Stimulated activated CD4-positive, alpha-beta T cell treated with anti-CD3 and anti-CD28 coated beads, Interleukin-1b, Interleukin-23, amount 100 ng/mL, for 1 hour (primary cell): ENCODE measurements at regions not wholly inside any gene's neighbourhood (a gene's known extent, or its start where the extent isn't known, plus 50 kb on each side); places are given as distances from the start of the nearest gene placed in this dataset.
"Not testable (repeated sequence)": the region's sequence is repeated elsewhere in the genome, so short reads cannot be mapped to it uniquely, and the experiment has no call there.

ENCODE experiments used
- DNase-seq, 2 donors: peaks; one replicate each; pipeline ENCODE4 v3.0.0-alpha.2; 2020; ENCODE audit warnings: low read depth in 2 of 2

GRCh38 chr1:19591482-19592091, 52.5 kb upstream of the NBL1 start:
- DNase-seq = no peak

GRCh38 chr1:19585507-19585906, 58.6 kb upstream of the NBL1 start:
- no peak for DNase-seq

- peak; percentile 38 to 65 for DNase-seq
Observed at GRCh38 chr1:19582318-19582717, 61.8 kb upstream of the NBL1 start.

- DNase-seq = no peak
Observed at GRCh38 chr1:19581381-19581780, 62.7 kb upstream of the NBL1 start.

GRCh38 chr1:19577561-19577960, 66.5 kb upstream of the NBL1 start:
- DNase-seq = no peak

GRCh38 chr1:19577036-19577435, 67.1 kb upstream of the NBL1 start:
- DNase-seq = no peak

GRCh38 chr1:19569786-19570185, 74.3 kb upstream of the NBL1 start:
- DNase-seq = no peak

GRCh38 chr1:19567041-19567440, 77.1 kb upstream of the NBL1 start:
- DNase-seq = no peak

GRCh38 chr1:19564366-19564765, 79.0 kb upstream of the CAPZB start:
- no peak for DNase-seq

- DNase-seq = no peak
Observed at GRCh38 chr1:19563324-19564097, 78.2 kb upstream of the CAPZB start.

- DNase-seq = no peak
Observed at GRCh38 chr1:19562847-19563246, 77.5 kb upstream of the CAPZB start.

- DNase-seq = no peak
Observed at GRCh38 chr1:19560480-19560879, 75.1 kb upstream of the CAPZB start.

- no peak for DNase-seq
Observed at GRCh38 chr1:19559641-19560040, 74.3 kb upstream of the CAPZB start.

GRCh38 chr1:19557609-19558051, 72.3 kb upstream of the CAPZB start:
- no peak for DNase-seq

GRCh38 chr1:19554090-19554489, 68.8 kb upstream of the CAPZB start:
- no peak for DNase-seq

- no peak for DNase-seq
Observed at GRCh38 chr1:19552291-19553010, 67.1 kb upstream of the CAPZB start.

- DNase-seq = not testable (repeated sequence)
Observed at GRCh38 chr1:19551837-19552236, 66.5 kb upstream of the CAPZB start.

GRCh38 chr1:19550437-19550836, 65.1 kb upstream of the CAPZB start:
- not testable (repeated sequence) for DNase-seq

- no peak for DNase-seq
Observed at GRCh38 chr1:19547814-19548213, 62.5 kb upstream of the CAPZB start.

GRCh38 chr1:19536519-19536918, 51.2 kb upstream of the CAPZB start:
- no peak for DNase-seq

- no peak for DNase-seq
Observed at GRCh38 chr1:19535214-19535613, 49.9 kb upstream of the CAPZB start.
